Epithelial cell of proximal tubule (primary cell): ENCODE measurements at regions not wholly inside any gene's neighbourhood (a gene's known extent, or its start where the extent isn't known, plus 50 kb on each side); places are given as distances from the start of the nearest gene placed in this dataset.
"Not testable (repeated sequence)": the region's sequence is repeated elsewhere in the genome, so short reads cannot be mapped to it uniquely, and the experiment has no call there.

Experiments used
- DNase-seq: peaks from one replicate; pipeline ENCODE4 v3.0.0-alpha.2; 2011; ENCODE audit warnings: low read depth
- H3K4me3 ChIP-seq: 2 replicates; pipeline ENCODE4 v1.5.1; 2011; ENCODE audit warnings: low read depth, mild to moderate bottlenecking, low read length
- TF ChIP-seq, protein P1 (sequence below): conservative IDR thresholded peaks from 2 replicates; pipeline ENCODE4 v1.5.1; 2012; ENCODE audit warnings: low read depth, mild to moderate bottlenecking, low read length

DNA sequence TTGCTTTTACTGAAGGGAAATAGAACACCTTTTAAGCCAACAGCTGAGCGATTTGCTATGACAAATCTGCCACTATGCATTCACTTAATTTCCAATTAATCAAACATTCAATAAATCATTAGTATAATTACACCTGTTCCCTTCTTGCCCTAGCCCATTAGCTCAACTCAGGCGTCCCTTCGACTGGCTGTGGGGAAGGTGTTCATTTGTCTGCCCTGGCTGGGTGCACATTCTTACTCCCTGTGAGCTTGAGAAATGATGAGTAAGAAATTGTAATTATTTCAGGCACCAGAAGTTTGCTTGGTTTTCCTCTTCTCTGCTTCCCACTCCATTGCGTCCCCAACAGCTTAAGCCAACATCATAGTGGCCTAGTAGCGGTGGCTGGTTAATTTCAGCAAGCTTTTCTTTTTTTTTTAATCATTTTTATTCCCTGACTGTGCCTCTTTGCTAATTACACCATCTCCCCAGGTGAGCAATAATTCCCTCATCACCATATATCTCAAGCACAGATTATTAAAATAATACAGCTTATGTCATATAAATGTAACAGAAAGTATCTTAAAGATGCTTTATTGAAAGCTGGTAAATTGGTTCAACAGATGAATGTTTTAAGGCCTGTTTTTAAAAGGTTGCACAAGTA lies 623.9 kb upstream of the RBFOX1 start:
- DNase-seq = no peak
- H3K4me3 ChIP-seq = no peak overlapping the region
- TF ChIP-seq, protein P1, sequence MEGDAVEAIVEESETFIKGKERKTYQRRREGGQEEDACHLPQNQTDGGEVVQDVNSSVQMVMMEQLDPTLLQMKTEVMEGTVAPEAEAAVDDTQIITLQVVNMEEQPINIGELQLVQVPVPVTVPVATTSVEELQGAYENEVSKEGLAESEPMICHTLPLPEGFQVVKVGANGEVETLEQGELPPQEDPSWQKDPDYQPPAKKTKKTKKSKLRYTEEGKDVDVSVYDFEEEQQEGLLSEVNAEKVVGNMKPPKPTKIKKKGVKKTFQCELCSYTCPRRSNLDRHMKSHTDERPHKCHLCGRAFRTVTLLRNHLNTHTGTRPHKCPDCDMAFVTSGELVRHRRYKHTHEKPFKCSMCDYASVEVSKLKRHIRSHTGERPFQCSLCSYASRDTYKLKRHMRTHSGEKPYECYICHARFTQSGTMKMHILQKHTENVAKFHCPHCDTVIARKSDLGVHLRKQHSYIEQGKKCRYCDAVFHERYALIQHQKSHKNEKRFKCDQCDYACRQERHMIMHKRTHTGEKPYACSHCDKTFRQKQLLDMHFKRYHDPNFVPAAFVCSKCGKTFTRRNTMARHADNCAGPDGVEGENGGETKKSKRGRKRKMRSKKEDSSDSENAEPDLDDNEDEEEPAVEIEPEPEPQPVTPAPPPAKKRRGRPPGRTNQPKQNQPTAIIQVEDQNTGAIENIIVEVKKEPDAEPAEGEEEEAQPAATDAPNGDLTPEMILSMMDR = no peak

DNA sequence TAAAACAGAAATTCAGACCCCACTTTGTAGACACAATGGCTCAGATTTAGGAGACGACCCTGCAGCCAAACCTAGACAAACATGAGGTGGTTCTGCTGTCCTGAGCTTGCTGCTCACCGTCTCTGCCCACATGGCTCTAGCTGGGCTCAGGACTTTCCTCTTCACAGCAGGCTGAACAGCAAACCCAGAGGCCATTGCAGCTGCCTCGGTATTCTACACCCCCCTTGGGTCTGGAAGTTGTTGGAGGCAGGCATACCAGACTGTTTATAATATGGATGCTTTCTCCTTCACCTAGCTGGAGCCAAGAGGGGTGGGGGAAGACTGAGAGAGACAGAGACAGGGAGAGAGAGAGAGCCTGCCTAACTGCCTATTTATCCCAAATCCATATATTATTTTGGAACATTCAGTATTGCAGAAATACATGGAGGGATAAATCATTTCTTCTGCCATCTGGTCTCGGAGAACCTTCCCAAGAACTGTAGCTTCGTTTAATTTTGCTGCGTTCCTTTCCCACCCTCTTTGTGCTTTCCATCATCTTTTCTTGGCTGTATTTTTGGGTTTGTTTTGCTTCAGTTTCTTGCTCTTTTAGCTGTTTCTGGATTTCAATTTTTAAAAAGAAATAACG lies 628.2 kb upstream of the RBFOX1 start:
- DNase-seq = no peak
- no peak overlapping the region for H3K4me3 ChIP-seq
- TF ChIP-seq, protein P1 = no peak

DNA sequence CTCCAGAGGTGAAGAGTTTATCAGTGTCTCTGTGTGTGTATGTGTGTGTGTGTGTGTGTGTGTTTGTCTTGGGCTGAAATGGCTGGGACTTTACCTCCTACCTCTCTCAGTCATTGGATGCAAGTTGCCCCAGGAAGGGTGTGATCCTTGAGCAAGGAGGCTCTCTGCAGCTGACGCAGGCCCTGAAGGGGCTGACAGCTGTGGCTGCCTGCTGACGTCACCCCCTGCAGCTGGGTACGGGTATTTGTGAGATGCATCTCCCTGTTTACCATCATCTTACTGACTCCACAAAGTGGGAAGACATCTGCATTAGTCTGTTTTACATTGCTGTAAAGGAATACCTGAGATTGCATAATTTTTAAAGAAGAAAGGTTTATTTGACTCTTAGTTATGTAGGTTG lies 631.5 kb upstream of the RBFOX1 start:
- no peak overlapping the region for H3K4me3 ChIP-seq
- no peak for DNase-seq
- TF ChIP-seq, protein P1 = no peak

DNA sequence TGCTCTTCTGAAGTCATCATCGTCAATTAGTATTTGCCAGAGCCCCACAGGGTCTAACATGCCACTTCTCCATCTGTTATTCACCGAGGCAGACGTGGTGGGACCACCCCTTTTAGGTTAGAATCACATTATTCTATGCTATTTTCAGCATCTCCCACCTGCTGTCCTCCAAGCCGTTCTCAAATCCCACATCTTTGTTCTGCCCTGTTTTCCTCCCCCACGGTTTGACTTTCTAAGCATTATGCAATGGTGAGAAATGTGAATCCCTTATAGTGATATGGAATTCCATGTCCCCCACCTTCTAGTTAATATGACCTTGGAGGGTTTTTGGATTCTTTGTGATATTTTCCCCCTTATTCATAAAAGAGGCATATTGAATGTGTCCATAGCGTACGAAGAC lies 634.1 kb upstream of the RBFOX1 start:
- no peak overlapping the region for H3K4me3 ChIP-seq
- DNase-seq = no peak
- TF ChIP-seq, protein P1 = no peak

DNA sequence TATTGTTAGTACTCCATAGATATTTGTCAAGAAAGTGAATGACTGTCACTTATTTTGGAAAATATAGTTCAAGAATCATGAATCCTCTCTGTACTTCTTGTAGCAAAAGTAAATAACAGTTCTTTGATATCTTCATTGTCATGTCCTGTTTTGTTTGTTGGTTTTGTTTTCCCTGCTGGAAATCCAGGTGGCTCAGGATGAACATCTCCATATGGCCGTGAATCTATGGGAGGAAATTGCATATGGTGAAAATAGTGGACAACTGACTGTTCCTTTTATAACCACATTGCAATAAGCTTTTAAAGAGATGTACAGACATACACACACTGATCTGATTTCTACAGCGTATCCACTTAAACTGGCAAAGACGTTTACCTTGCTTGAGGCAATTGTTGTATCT lies 637.0 kb upstream of the RBFOX1 start:
- TF ChIP-seq, protein P1 = no peak
- no peak for DNase-seq
- H3K4me3 ChIP-seq = no peak overlapping the region

DNA sequence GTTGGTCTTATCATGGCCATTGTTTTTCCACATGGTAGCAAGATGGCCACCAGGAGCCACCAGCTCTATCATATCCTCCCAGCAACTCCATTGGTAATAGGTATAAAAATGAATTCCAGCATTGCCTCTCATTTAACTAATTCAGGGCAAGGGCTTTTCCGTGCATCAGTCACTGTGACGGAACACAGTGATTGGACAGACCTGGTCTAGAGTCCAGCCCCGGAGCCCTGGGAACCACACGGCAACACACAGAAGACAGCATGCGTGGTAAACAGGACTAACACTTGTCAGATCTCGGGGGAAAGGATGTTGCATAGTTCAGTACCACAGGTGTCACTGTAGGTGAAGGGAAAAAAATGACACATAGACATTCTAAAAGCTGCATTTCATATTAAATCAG lies 638.0 kb upstream of the RBFOX1 start:
- TF ChIP-seq, protein P1 = no peak
- H3K4me3 ChIP-seq = no peak overlapping the region
- DNase-seq = no peak

DNA sequence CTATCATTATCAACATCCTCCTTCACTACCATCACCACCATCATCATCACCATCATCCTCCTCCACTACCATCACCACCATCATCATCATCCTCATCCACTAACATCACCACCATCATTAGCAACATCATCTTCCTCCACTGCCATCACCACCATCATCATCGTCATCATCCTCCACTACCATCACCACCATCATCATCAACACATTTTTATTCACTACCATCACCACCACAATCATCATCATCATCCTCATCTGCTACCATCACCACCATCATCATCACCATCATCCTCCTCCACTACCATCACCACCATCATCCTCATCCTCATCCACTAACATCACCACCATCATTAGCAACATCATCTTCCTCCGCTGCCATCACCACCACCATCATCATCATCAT lies 639.2 kb upstream of the RBFOX1 start:
- H3K4me3 ChIP-seq, DNase-seq: not testable (repeated sequence)
